HCT116 (cell line): ENCODE measurements at regions not wholly inside any gene's neighbourhood (a gene's known extent, or its start where the extent isn't known, plus 50 kb on each side); places are given as distances from the start of the nearest gene placed in this dataset.
"Not testable (repeated sequence)": the region's sequence is repeated elsewhere in the genome, so short reads cannot be mapped to it uniquely, and the experiment has no call there.

Source experiments
- CEBPB ChIP-seq: IDR thresholded peaks from 2 replicates; pipeline ENCODE4 v1.6.1; 2012; ENCODE audit warnings: low read depth
- CTCF ChIP-seq, 3 experiments: fragments of 200-600 bp in 1 of 3; sonication (generic) in 1 of 3; IDR thresholded peaks in 2 of 3; conservative IDR thresholded peaks in 1 of 3; 2 replicates each; pipeline ENCODE4 v1.5.1; 2012 to 2017; ENCODE audit warnings: low read depth in 2 of 3, low read length in 2 of 3, antibody characterized with exemption in 1 of 3, borderline replicate concordance in 1 of 3, control low read depth in 1 of 3, mild to moderate bottlenecking in 1 of 3, mixed read lengths in 1 of 3, mixed run types in 1 of 3, moderate library complexity in 1 of 3; ENCODE audit not compliant: insufficient read depth in 1 of 3
- POLR2A ChIP-seq: IDR thresholded peaks from 2 replicates; pipeline ENCODE4 v1.7.0; 2011; ENCODE audit warnings: borderline replicate concordance; ENCODE audit not compliant: insufficient read depth, insufficient read length; ENCODE audit errors: extremely low read depth
- POLR2AphosphoS5 ChIP-seq: IDR thresholded peaks from 2 replicates; pipeline ENCODE4 v1.6.1; 2011; ENCODE audit warnings: mild to moderate bottlenecking, low read depth, low read length, moderate library complexity
- RAD21 ChIP-seq: IDR thresholded peaks from 2 replicates; pipeline ENCODE4 v1.6.1; 2012; ENCODE audit warnings: low read depth, mild to moderate bottlenecking
- SRF ChIP-seq: IDR thresholded peaks from 2 replicates; pipeline ENCODE4 v1.6.1; 2012; ENCODE audit warnings: low read depth

- TF ChIP-seq CTCF (IDR thresholded peaks at IDR 0.05 in 2 of 3, conservative IDR thresholded peaks at IDR 0.05 in 1 of 3; ENCODE audit: borderline replicate concordance in 1 of 3, insufficient read depth in 1 of 3, low read depth in 2 of 3, low read length in 2 of 3); CEBPB; RAD21; SRF; POLR2AphosphoS5; POLR2A: not testable (repeated sequence)
Observed at GRCh38 chr10:65053397-65053796, 1532.2 kb downstream of the REEP3 start.
